Common myeloid progenitor, CD34-positive (primary cell): ENCODE measurements at regions not wholly inside any gene's neighbourhood (a gene's known extent, or its start where the extent isn't known, plus 50 kb on each side); places are given as distances from the start of the nearest gene placed in this dataset.
A peak's percentile ranks its signal among the peaks of the same experiment; 100 is the strongest.

Experiments used
- CTCF ChIA-PET: fragments of 350-600 bp; sonication (Branson Sonifier 250); formaldehyde crosslinking; loops from one replicate; lab custom pipeline; 2021; ENCODE audit warnings: antibody characterized with exemption; lab: Charles Lee
- POLR2A ChIA-PET: fragments of 350-600 bp; sonication (Branson Sonifier 250); formaldehyde crosslinking; loops from one replicate; lab custom pipeline; 2021; ENCODE audit warnings: antibody characterized with exemption; lab: Charles Lee
- DNase-seq, 3 donors: peaks; one replicate each; pipeline versions ENCODE4 v3.0.0 to v3.0.0-alpha.2; 2013
- H3K27ac ChIP-seq, 2 experiments: 1 replicate in 1 of 2; 2 replicates in 1 of 2; pipeline ENCODE4 v1.7.0; 2013; ENCODE audit warnings: inconsistent platforms in 2 of 2, low read length in 2 of 2, mild to moderate bottlenecking in 2 of 2, low read depth in 1 of 2, moderate library complexity in 1 of 2; ENCODE audit not compliant: severe bottlenecking in 2 of 2, insufficient read depth in 1 of 2, poor library complexity in 1 of 2
- H3K27me3 ChIP-seq, 5 experiments: replicated peaks in 2 of 5; 1 replicate in 3 of 5; 2 replicates in 2 of 5; pipeline versions ENCODE4 v1.6.1 to v1.7.0; 2013; ENCODE audit warnings: low read length in 4 of 5, mild to moderate bottlenecking in 2 of 5, moderate library complexity in 2 of 5, inconsistent platforms in 1 of 5; ENCODE audit not compliant: insufficient read depth in 5 of 5, control insufficient read depth in 4 of 5
- H3K36me3 ChIP-seq, 4 experiments: 1 replicate in 2 of 4; 2 replicates in 2 of 4; pipeline versions ENCODE4 v1.6.1 to v1.7.0; 2013; ENCODE audit warnings: low read length in 3 of 4, control low read depth in 1 of 4, mild to moderate bottlenecking in 1 of 4; ENCODE audit not compliant: control insufficient read depth in 4 of 4, insufficient read depth in 4 of 4
- H3K4me1 ChIP-seq, 4 experiments: 1 replicate in 3 of 4; 2 replicates in 1 of 4; pipeline versions ENCODE4 v1.6.1 to v1.7.1; 2013; ENCODE audit warnings: low read length in 3 of 4, mild to moderate bottlenecking in 3 of 4, control low read depth in 1 of 4, inconsistent platforms in 1 of 4, moderate library complexity in 1 of 4; ENCODE audit not compliant: control insufficient read depth in 4 of 4, insufficient read depth in 4 of 4; ENCODE audit errors: control extremely low read depth in 1 of 4
- H3K4me3 ChIP-seq, 7 experiments: 1 replicate in 4 of 7; 2 replicates in 3 of 7; pipeline versions ENCODE4 v1.5.1 to v1.7.0; 2013; ENCODE audit warnings: mild to moderate bottlenecking in 7 of 7, low read length in 6 of 7, moderate library complexity in 6 of 7, inconsistent platforms in 2 of 7, low read depth in 2 of 7, control low read depth in 1 of 7; ENCODE audit not compliant: insufficient read depth in 4 of 7, control insufficient read depth in 1 of 7; ENCODE audit errors: extremely low read depth in 1 of 7
- H3K9me3 ChIP-seq, 5 experiments: 1 replicate in 4 of 5; 2 replicates in 1 of 5; pipeline versions ENCODE4 v1.6.1 to v1.7.1; 2013; ENCODE audit warnings: low read length in 4 of 5, mild to moderate bottlenecking in 2 of 5, inconsistent platforms in 1 of 5, low read depth in 1 of 5, moderate library complexity in 1 of 5; ENCODE audit not compliant: control insufficient read depth in 4 of 5, insufficient read depth in 2 of 5; ENCODE audit errors: control extremely low read depth in 1 of 5
- WGBS: methylation state at CpG from one replicate; pipeline ENCODE4 v1.1.5; 2013; ENCODE audit not compliant: insufficient coverage; 5-methylcytosine and 5-hydroxymethylcytosine counted together

DNA sequence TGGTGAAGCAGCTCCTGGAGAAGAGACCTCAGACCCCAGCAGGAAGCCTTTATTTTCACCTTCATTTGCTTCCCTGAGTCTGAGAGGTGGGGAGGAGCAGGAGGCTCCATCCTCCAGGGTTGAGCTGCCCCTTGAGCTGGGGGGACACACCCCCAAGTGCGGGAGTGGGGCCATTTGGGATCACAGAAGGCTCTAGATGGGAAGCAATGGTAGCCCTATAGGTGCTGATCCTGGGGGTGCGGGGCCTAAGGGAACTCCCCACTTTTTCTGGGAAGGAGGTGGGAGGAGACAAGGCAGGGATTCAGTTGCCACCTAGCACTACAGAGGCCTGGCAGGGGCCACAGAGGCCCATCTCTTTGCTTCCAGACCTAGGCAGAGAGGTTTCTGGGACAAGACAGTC lies 247.9 kb upstream of the CSF3R start:
- Histone ChIP-seq H3K27ac (no peak overlapping the region), H3K9me3 (peaks cover 0 to 5% (median 0%) of the 10 kb centered on the region in 5 experiments), H3K36me3 (no peaks in the 10 kb centered on the region), H3K4me3 (no peak overlapping the region), H3K27me3 (peaks cover 0 to 38% (median 11%) of the 10 kb centered on the region in 5 experiments), H3K4me1 (peaks cover 0 to 23% (median 6%) of the 10 kb centered on the region in 4 experiments)
- WGBS = no CpG with 5 or more reads among the region's 2 CpGs
- POLR2A ChIA-PET = no interaction called here
- no peak for DNase-seq
- CTCF ChIA-PET = interaction anchor here (1.4 kb wide), 1 partner anchor 9 kb away, joined by 3 read pairs; no protein-coding TSS in a partner anchor

DNA sequence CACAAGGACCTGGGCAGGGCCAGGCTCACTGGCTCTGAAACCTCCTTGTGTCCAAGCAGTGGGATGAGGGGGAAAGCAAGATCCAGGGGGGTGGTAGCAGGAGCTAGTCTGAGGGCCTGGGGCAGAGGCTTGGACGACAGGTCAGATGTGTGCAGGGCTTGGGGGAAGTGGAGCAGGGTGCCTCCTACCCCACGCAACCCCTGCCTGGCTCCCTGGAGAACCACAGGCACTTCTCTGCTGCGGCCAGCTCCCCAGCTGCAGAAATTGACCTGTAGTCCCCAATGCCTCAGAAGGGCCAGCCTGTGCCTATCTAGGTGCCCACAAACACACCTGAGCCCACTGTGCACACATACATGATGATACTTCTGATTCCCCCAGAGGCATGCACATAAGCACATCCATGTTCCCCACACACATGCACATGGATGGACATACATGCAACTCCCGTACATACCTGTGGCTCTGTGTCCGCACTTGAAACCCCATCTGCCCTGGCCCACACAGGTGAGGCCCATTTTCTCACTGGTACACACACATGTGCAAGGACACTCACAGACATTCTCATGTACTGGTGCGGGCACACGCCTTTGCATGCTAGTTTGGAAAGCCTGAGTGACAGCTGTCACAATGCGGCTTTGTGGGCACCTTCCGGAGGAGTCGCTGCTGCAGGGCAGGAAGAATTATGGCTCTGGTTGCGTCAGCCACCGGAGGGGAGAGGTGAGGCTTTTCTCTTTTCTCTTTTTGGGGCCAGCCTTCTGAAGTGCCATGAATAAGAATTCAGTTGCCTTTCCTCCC lies 247.2 kb upstream of the CSF3R start:
- 44% methylated on average over 9 of the region's 12 CpGs for WGBS
- Histone ChIP-seq H3K4me3 (no peak overlapping the region), H3K4me1 (peaks cover 0 to 23% (median 6%) of the 10 kb centered on the region in 4 experiments), H3K36me3 (no peaks in the 10 kb centered on the region), H3K9me3 (peaks cover 0 to 3% (median 0%) of the 10 kb centered on the region in 5 experiments), H3K27ac (no peak overlapping the region), H3K27me3 (peaks cover 0 to 34% (median 10%) of the 10 kb centered on the region in 5 experiments)
- ChIA-PET POLR2A (interaction anchor here (0.6 kb wide), 1 partner anchor 147 kb away, joined by 3 read pairs; no protein-coding TSS in a partner anchor), CTCF (interaction anchor here (1.4 kb wide), 1 partner anchor 9 kb away, joined by 3 read pairs; no protein-coding TSS in a partner anchor)
- DNase-seq = peak in 2 of 3 donors; percentile 19 to 28

DNA sequence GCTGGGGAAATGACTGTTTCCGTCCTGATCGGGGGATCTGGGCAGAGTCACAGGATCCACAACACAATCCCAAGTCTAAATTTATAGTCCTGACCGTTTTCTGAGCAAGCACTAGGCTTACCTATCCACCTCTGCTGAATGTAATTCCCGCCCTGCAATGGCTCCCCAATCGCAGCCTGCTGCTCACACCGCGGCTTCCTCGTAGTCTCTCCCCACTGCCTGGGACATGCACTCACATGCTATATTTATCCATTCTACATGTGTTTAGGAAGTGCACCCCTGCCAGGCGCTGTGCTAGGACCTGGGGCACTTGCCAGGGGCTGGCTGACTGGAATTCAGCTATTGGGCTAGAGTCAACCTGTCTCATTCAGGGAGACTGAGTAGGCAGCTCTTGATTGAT lies 246.6 kb upstream of the CSF3R start:
- Histone ChIP-seq H3K36me3 (no peaks in the 10 kb centered on the region), H3K27ac (no peak overlapping the region), H3K4me3 (no peak overlapping the region), H3K27me3 (peaks cover 0 to 36% (median 10%) of the 10 kb centered on the region in 5 experiments), H3K9me3 (peaks cover 0 to 3% (median 0%) of the 10 kb centered on the region in 5 experiments), H3K4me1 (peaks cover 0 to 23% (median 6%) of the 10 kb centered on the region in 4 experiments)
- ChIA-PET CTCF (interaction anchor here (1.4 kb wide), 1 partner anchor 8 kb away, joined by 3 read pairs; no protein-coding TSS in a partner anchor), POLR2A (no interaction called here)
- no peak for DNase-seq
- WGBS = 44% methylated on average over 9 of the region's 9 CpGs

DNA sequence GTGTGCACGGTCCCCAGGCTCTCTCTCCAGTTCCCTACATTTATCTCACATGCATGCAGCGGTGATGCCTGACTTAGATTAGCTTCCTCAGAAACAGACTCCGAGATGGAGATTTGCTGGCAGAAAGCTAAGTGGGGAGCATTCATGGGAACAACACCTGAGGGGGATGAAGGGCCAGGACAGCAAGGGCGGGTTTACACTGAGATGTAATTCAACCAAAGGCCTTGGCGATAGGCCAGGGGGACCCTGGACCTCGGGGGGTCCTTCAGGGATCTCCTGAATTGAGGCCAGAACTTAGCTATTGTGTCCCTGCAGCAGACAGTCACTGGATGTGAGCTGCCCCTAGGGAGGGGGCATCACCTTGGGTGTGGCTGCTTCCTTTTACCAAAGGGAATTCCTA lies 246.1 kb upstream of the CSF3R start:
- H3K9me3 ChIP-seq = peaks cover 0 to 3% (median 0%) of the 10 kb centered on the region in 5 experiments
- ChIA-PET CTCF (no interaction called here), POLR2A (no interaction called here)
- no peak overlapping the region for H3K27ac ChIP-seq
- no peak for DNase-seq
- no peak overlapping the region for H3K4me3 ChIP-seq
- peaks cover 0 to 37% (median 10%) of the 10 kb centered on the region in 5 experiments for H3K27me3 ChIP-seq
- H3K36me3 ChIP-seq = no peaks in the 10 kb centered on the region
- peaks cover 0 to 23% (median 6%) of the 10 kb centered on the region in 4 experiments for H3K4me1 ChIP-seq
- 83% methylated on average over 6 of the region's 6 CpGs for WGBS

DNA sequence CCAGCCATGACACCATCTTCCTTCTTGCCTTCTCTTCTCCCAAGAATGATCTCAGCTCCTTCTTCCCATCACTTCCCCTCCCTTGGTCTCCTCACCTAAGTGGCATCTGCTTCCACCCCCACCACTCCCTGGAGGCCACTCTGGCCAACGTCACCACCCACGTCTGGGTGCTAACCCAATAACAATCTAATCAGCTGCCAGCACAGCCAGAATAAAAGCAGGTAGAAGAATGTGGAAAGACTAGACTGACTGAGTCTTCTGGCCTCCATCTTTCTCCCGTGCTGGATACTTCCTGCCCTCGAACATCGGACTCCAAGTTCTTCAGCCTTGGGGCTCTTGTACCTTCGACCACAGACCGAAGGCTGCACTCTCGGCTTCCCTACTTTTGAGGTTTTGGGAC lies 245.3 kb upstream of the CSF3R start:
- H3K4me3 ChIP-seq = no peak overlapping the region
- H3K4me1 ChIP-seq = peaks cover 0 to 23% (median 6%) of the 10 kb centered on the region in 4 experiments
- H3K27ac ChIP-seq = no peak overlapping the region
- ChIA-PET POLR2A (interaction anchor here (0.7 kb wide), 1 partner anchor 46 kb away, joined by 3 read pairs; no protein-coding TSS in a partner anchor), CTCF (no interaction called here)
- no peak for DNase-seq
- H3K9me3 ChIP-seq = peaks cover 0 to 3% (median 0%) of the 10 kb centered on the region in 5 experiments
- no peaks in the 10 kb centered on the region for H3K36me3 ChIP-seq
- 96% methylated on average over 8 of the region's 8 CpGs for WGBS
- H3K27me3 ChIP-seq = peaks cover 0 to 45% (median 10%) of the 10 kb centered on the region in 5 experiments

DNA sequence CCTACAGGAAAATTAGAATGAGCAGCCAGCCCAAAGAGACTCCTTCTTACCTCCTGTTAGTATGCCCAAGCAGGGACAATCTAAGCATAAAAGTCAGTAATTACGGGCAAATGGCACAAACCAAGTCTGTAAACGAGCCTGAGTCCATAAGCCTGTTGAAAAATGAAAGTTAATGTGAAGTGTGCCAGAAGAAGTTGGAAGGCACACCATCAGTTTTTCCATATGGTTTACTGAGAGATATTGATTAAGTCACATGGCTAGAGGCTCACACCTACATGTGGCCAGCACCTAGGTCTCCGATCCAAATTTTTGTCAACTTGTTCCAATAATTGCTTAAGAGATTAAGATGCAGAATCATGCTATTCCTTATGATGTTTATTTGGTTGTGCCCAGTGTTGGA lies 242.4 kb upstream of the CSF3R start:
- 100% methylated on average over 2 of the region's 3 CpGs for WGBS
- POLR2A ChIA-PET = no interaction called here

DNA sequence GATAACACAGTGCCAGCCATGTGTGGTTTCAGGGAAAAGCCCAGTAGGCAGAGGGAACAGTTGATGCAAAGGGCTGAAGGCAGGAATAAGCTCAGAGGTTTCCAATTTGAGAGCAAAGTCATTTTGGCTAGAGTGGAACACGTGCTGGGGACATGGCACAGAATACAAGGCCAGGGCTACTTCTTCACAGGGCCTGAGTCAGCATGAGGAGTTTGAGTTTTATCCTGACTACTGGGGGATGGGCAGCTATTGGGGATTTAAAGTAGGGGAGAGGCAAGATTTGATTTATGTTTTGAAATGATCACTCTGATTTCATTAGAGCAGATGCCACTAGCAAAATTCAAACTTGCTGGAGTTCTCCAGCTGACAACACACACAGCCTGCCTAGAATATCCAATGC lies 241.1 kb upstream of the CSF3R start:
- Histone ChIP-seq H3K27ac (no peak overlapping the region), H3K4me1 (no peaks in the 10 kb centered on the region), H3K9me3 (peaks cover 0 to 3% (median 0%) of the 10 kb centered on the region in 5 experiments), H3K36me3 (no peaks in the 10 kb centered on the region), H3K4me3 (no peak overlapping the region), H3K27me3 (peaks cover 2 to 56% (median 11%) of the 10 kb centered on the region in 5 experiments)
- CTCF ChIA-PET = no interaction called here
- no peak for DNase-seq
- POLR2A ChIA-PET = no interaction called here
- 90% methylated on average over 1 of the region's 1 CpG for WGBS

More for the DNA sequence above, 242.4 kb upstream of the CSF3R start:
- Histone ChIP-seq H3K27me3 (peaks cover 0 to 57% (median 14%) of the 10 kb centered on the region in 5 experiments), H3K4me1 (peaks cover 0 to 11% (median 3%) of the 10 kb centered on the region in 4 experiments), H3K36me3 (no peaks in the 10 kb centered on the region), H3K27ac (no peak overlapping the region), H3K4me3 (no peak overlapping the region), H3K9me3 (peaks cover 0 to 3% (median 0%) of the 10 kb centered on the region in 5 experiments)
- CTCF ChIA-PET = no interaction called here
- DNase-seq = no peak
